Keratinocyte (primary cell): ENCODE measurements at regions not wholly inside any gene's neighbourhood (a gene's known extent, or its start where the extent isn't known, plus 50 kb on each side); places are given as distances from the start of the nearest gene placed in this dataset.

Experiments
- EZH2 ChIP-seq: IDR thresholded peaks from one replicate; pipeline ENCODE4 v1.6.1; 2012; ENCODE audit warnings: inconsistent platforms, mild to moderate bottlenecking, low read length, moderate library complexity
- TF ChIP-seq, protein P1 (sequence below), 3 experiments: IDR thresholded peaks in 1 of 3; conservative IDR thresholded peaks in 1 of 3; optimal IDR thresholded peaks in 1 of 3; 2 replicates in 2 of 3; 3 replicates in 1 of 3; pipeline versions ENCODE3 to v1.5.1; 2011; ENCODE audit warnings: low read length in 3 of 3, mild to moderate bottlenecking in 3 of 3, moderate library complexity in 2 of 3, control low read depth in 1 of 3, inconsistent platforms in 1 of 3; ENCODE audit not compliant: insufficient read depth in 2 of 3; ENCODE audit errors: extremely low read depth in 1 of 3

DNA sequence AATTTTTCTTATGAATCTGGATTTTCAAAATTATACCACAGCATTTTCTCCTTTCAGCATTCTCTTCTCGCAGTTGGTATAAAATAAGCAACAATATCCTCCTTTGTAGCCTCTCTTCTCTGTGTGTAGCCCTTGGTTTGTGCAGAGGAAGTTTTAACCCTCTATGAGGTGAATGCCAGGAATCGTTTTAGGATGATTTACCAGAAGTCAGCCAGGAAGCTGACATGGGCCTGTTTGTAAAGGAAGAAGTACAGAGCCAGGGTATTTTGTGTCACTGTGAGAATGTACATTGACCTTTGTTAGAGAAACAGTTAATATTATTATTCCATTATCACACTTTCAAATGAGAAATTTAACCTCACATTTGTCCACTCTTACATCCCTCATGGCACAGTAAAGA is 88.9 kb upstream of the RPL34 start:
- TF ChIP-seq, protein P1, sequence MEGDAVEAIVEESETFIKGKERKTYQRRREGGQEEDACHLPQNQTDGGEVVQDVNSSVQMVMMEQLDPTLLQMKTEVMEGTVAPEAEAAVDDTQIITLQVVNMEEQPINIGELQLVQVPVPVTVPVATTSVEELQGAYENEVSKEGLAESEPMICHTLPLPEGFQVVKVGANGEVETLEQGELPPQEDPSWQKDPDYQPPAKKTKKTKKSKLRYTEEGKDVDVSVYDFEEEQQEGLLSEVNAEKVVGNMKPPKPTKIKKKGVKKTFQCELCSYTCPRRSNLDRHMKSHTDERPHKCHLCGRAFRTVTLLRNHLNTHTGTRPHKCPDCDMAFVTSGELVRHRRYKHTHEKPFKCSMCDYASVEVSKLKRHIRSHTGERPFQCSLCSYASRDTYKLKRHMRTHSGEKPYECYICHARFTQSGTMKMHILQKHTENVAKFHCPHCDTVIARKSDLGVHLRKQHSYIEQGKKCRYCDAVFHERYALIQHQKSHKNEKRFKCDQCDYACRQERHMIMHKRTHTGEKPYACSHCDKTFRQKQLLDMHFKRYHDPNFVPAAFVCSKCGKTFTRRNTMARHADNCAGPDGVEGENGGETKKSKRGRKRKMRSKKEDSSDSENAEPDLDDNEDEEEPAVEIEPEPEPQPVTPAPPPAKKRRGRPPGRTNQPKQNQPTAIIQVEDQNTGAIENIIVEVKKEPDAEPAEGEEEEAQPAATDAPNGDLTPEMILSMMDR (optimal IDR thresholded peaks at IDR 0.05 in 1 of 3, IDR thresholded peaks at IDR 0.05 in 1 of 3, conservative IDR thresholded peaks at IDR 0.05 in 1 of 3; ENCODE audit: extremely low read depth in 1 of 3, insufficient read depth in 2 of 3, low read length in 3 of 3), result no peak
- no peak for TF ChIP-seq EZH2
